ENCODE measurements at regions not wholly inside any gene's neighbourhood (a gene's known extent, or its start where the extent isn't known, plus 50 kb on each side); places are given as distances from the start of the nearest gene placed in this dataset.
A peak's percentile ranks its signal among the peaks of the same experiment; 100 is the strongest.

- H3K4me1 ChIP-seq (ENCODE audit: control insufficient read depth, insufficient read depth, low read length): peaks cover 2% of the 10 kb centered on the region
- no peak overlapping the region for H3K27ac ChIP-seq (ENCODE audit: low read length)
- H3K4me3 ChIP-seq (ENCODE audit: low read length): no peak overlapping the region
- H3K9me3 ChIP-seq (ENCODE audit: control insufficient read depth, low read length): no peaks in the 10 kb centered on the region
- 65% methylated on average over 3 of the region's 3 CpGs for WGBS
- DNase-seq (no peak), ATAC-seq (no peak)
- H3K27me3 ChIP-seq (ENCODE audit: control insufficient read depth, insufficient read depth): no peaks in the 10 kb centered on the region
- intact Hi-C loops (cut with DNase I): no loop called here
Observed at GRCh38 chr6:22467645-22468044, 101.7 kb upstream of the HDGFL1 start.

GRCh38 chr6:22468256-22468965 lies 101.0 kb upstream of the HDGFL1 start:
- Histone ChIP-seq H3K27me3 (ENCODE audit: control insufficient read depth, insufficient read depth) (no peaks in the 10 kb centered on the region), H3K4me3 (ENCODE audit: low read length) (no peak overlapping the region), H3K27ac (ENCODE audit: low read length) (no peak overlapping the region), H3K9me3 (ENCODE audit: control insufficient read depth, low read length) (no peaks in the 10 kb centered on the region), H3K4me1 (ENCODE audit: control insufficient read depth, insufficient read depth, low read length) (peaks cover 2% of the 10 kb centered on the region)
- intact Hi-C loops (cut with DNase I): no loop called here
- 35% methylated on average over 2 of the region's 2 CpGs for WGBS
- ATAC-seq (no peak), DNase-seq (no peak)

- Histone ChIP-seq H3K27ac (ENCODE audit: low read length) (no peak overlapping the region), H3K4me1 (ENCODE audit: control insufficient read depth, insufficient read depth, low read length) (peaks cover 2% of the 10 kb centered on the region), H3K9me3 (ENCODE audit: control insufficient read depth, low read length) (no peaks in the 10 kb centered on the region), H3K27me3 (ENCODE audit: control insufficient read depth, insufficient read depth) (no peaks in the 10 kb centered on the region), H3K4me3 (ENCODE audit: low read length) (no peak overlapping the region)
- WGBS: 52% methylated on average over 7 of the region's 7 CpGs
- intact Hi-C loops (cut with DNase I): no loop called here
- DNase-seq (no peak), ATAC-seq (peak; percentile 34 to 66)
Observed at GRCh38 chr6:22470454-22471131, 98.8 kb upstream of the HDGFL1 start.

- no peaks in the 10 kb centered on the region for H3K27me3 ChIP-seq (ENCODE audit: control insufficient read depth, insufficient read depth)
- H3K27ac ChIP-seq (ENCODE audit: low read length): no peak overlapping the region
- DNase-seq: peak; percentile 55 to 77 (median 65)
- no peaks in the 10 kb centered on the region for H3K9me3 ChIP-seq (ENCODE audit: control insufficient read depth, low read length)
- H3K4me1 ChIP-seq (ENCODE audit: control insufficient read depth, insufficient read depth, low read length): peaks cover 2% of the 10 kb centered on the region
- 7% methylated on average over 4 of the region's 4 CpGs for WGBS
- ATAC-seq: peak; percentile 90 to 95
- intact Hi-C loops (cut with DNase I): no loop called here
- no peak overlapping the region for H3K4me3 ChIP-seq (ENCODE audit: low read length)
Observed at GRCh38 chr6:22471132-22471690, 98.2 kb upstream of the HDGFL1 start.

- ATAC-seq (no peak), DNase-seq (no peak)
- Histone ChIP-seq H3K27ac (ENCODE audit: low read length) (no peak overlapping the region), H3K27me3 (ENCODE audit: control insufficient read depth, insufficient read depth) (no peaks in the 10 kb centered on the region), H3K9me3 (ENCODE audit: control insufficient read depth, low read length) (no peaks in the 10 kb centered on the region), H3K4me3 (ENCODE audit: low read length) (no peak overlapping the region), H3K4me1 (ENCODE audit: control insufficient read depth, insufficient read depth, low read length) (peaks cover 2% of the 10 kb centered on the region)
- intact Hi-C loops (cut with DNase I): no loop called here
- 64% methylated on average over 4 of the region's 4 CpGs for WGBS
Observed at GRCh38 chr6:22471746-22472145, 97.6 kb upstream of the HDGFL1 start.

- no peak for DNase-seq
- WGBS: 78% methylated on average over 7 of the region's 7 CpGs
- Histone ChIP-seq H3K4me3 (ENCODE audit: low read length) (no peak overlapping the region), H3K4me1 (ENCODE audit: control insufficient read depth, insufficient read depth, low read length) (no peaks in the 10 kb centered on the region), H3K27ac (ENCODE audit: low read length) (no peak overlapping the region), H3K27me3 (ENCODE audit: control insufficient read depth, insufficient read depth) (no peaks in the 10 kb centered on the region), H3K9me3 (ENCODE audit: control insufficient read depth, low read length) (no peaks in the 10 kb centered on the region)
- ATAC-seq: no peak
- intact Hi-C loops (cut with DNase I): no loop called here
Observed at GRCh38 chr6:22473991-22474682, 95.2 kb upstream of the HDGFL1 start.

- DNase-seq (no peak), ATAC-seq (no peak)
- 23% methylated on average over 4 of the region's 4 CpGs for WGBS
- no peak overlapping the region for H3K27ac ChIP-seq (ENCODE audit: low read length)
- H3K4me1 ChIP-seq (ENCODE audit: control insufficient read depth, insufficient read depth, low read length): no peaks in the 10 kb centered on the region
- no peaks in the 10 kb centered on the region for H3K9me3 ChIP-seq (ENCODE audit: control insufficient read depth, low read length)
- intact Hi-C loops (cut with DNase I): no loop called here
- H3K27me3 ChIP-seq (ENCODE audit: control insufficient read depth, insufficient read depth): no peaks in the 10 kb centered on the region
- H3K4me3 ChIP-seq (ENCODE audit: low read length): no peak overlapping the region
Observed at GRCh38 chr6:22476811-22477390, 92.5 kb upstream of the HDGFL1 start.

- H3K27me3 ChIP-seq (ENCODE audit: control insufficient read depth, insufficient read depth): no peaks in the 10 kb centered on the region
- DNase-seq (no peak), ATAC-seq (no peak)
- H3K9me3 ChIP-seq (ENCODE audit: control insufficient read depth, low read length): no peaks in the 10 kb centered on the region
- H3K4me1 ChIP-seq (ENCODE audit: control insufficient read depth, insufficient read depth, low read length): no peaks in the 10 kb centered on the region
- intact Hi-C loops (cut with DNase I): no loop called here
- H3K27ac ChIP-seq (ENCODE audit: low read length): no peak overlapping the region
- 72% methylated on average over 3 of the region's 3 CpGs for WGBS
- no peak overlapping the region for H3K4me3 ChIP-seq (ENCODE audit: low read length)
Observed at GRCh38 chr6:22497276-22497675, 72.1 kb upstream of the HDGFL1 start.

- H3K4me3 ChIP-seq (ENCODE audit: low read length): no peak overlapping the region
- ATAC-seq: no peak
- no peak overlapping the region for H3K27ac ChIP-seq (ENCODE audit: low read length)
- intact Hi-C loops (cut with DNase I): no loop called here
- H3K27me3 ChIP-seq (ENCODE audit: control insufficient read depth, insufficient read depth): no peaks in the 10 kb centered on the region
- H3K9me3 ChIP-seq (ENCODE audit: control insufficient read depth, low read length): no peaks in the 10 kb centered on the region
- no peak for DNase-seq
- no peaks in the 10 kb centered on the region for H3K4me1 ChIP-seq (ENCODE audit: control insufficient read depth, insufficient read depth, low read length)
Observed at GRCh38 chr6:22499815-22500214, 69.6 kb upstream of the HDGFL1 start.

- no peaks in the 10 kb centered on the region for H3K4me1 ChIP-seq (ENCODE audit: control insufficient read depth, insufficient read depth, low read length)
- no peak for ATAC-seq
- intact Hi-C loops (cut with DNase I): no loop called here
Observed at GRCh38 chr6:22506496-22506895, 62.9 kb upstream of the HDGFL1 start.

More at GRCh38 chr6:22506496-22506895, 62.9 kb upstream of the HDGFL1 start:
- DNase-seq: no peak
- WGBS: 90% methylated on average over 8 of the region's 8 CpGs
- no peak overlapping the region for H3K27ac ChIP-seq (ENCODE audit: low read length)
- no peak overlapping the region for H3K4me3 ChIP-seq (ENCODE audit: low read length)
- H3K9me3 ChIP-seq (ENCODE audit: control insufficient read depth, low read length): no peaks in the 10 kb centered on the region
- H3K27me3 ChIP-seq (ENCODE audit: control insufficient read depth, insufficient read depth): no peaks in the 10 kb centered on the region

Data from right cardiac atrium (tissue), 5 donors.